AG04449 (cell line): ENCODE measurements at regions not wholly inside any gene's neighbourhood (a gene's known extent, or its start where the extent isn't known, plus 50 kb on each side); places are given as distances from the start of the nearest gene placed in this dataset.

ENCODE experiments used
- CTCF ChIA-PET: fragments of 350-600 bp; formaldehyde crosslinking; extraction: SDS; loops from one replicate; lab custom pipeline; 2021; ENCODE audit warnings: antibody characterized with exemption; lab: Yijun Ruan, JAX
- POLR2A ChIA-PET: fragments of 400-600, 350-600 bp; formaldehyde crosslinking; extraction: SDS; loops from one replicate; lab custom pipeline; 2020; ENCODE audit warnings: antibody characterized with exemption, inconsistent platforms; lab: Yijun Ruan, JAX
- DNase-seq: peaks from one replicate; pipeline ENCODE4 v3.0.0-alpha.2; 2010; ENCODE audit warnings: low read depth, low spot score
- H3K4me3 ChIP-seq: 2 replicates; pipeline ENCODE4 v1.5.1; 2011; ENCODE audit warnings: low read depth, mild to moderate bottlenecking, control low read depth, low read length
- TF ChIP-seq, protein P1 (sequence below): IDR thresholded peaks from one replicate; pipeline ENCODE4 v1.5.1; 2011; ENCODE audit warnings: mild to moderate bottlenecking, moderate library complexity, low read length, control low read depth, inconsistent platforms; ENCODE audit not compliant: insufficient read depth; ENCODE audit errors: missing control alignments

DNA sequence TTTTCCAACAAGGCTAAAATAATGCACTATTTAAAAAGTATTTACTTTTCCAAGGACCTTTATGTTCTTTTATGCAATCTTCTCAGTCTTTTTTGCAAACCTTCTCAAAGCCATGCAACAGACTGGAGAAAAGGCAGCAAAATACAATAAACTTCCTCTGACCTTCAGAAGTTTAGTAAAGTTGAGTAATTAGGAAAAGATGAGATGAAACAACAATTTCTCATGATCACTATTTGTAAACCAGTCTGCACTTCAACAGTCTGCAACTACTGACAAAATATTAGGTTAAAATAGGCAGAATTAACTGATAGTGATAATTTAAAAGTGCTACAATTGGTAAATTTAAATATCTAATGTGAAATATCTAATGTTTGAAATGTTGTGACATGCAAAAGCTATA lies 884.9 kb upstream of the PCDH10 start:
- H3K4me3 ChIP-seq, result no peak overlapping the region
- ChIA-PET POLR2A (no interaction called here), CTCF (interaction anchor here (0.6 kb wide), 1 partner anchor 1252 kb away, joined by 3 read pairs; no protein-coding TSS in a partner anchor)
- TF ChIP-seq, protein P1, sequence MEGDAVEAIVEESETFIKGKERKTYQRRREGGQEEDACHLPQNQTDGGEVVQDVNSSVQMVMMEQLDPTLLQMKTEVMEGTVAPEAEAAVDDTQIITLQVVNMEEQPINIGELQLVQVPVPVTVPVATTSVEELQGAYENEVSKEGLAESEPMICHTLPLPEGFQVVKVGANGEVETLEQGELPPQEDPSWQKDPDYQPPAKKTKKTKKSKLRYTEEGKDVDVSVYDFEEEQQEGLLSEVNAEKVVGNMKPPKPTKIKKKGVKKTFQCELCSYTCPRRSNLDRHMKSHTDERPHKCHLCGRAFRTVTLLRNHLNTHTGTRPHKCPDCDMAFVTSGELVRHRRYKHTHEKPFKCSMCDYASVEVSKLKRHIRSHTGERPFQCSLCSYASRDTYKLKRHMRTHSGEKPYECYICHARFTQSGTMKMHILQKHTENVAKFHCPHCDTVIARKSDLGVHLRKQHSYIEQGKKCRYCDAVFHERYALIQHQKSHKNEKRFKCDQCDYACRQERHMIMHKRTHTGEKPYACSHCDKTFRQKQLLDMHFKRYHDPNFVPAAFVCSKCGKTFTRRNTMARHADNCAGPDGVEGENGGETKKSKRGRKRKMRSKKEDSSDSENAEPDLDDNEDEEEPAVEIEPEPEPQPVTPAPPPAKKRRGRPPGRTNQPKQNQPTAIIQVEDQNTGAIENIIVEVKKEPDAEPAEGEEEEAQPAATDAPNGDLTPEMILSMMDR, result no peak
- no peak for DNase-seq

DNA sequence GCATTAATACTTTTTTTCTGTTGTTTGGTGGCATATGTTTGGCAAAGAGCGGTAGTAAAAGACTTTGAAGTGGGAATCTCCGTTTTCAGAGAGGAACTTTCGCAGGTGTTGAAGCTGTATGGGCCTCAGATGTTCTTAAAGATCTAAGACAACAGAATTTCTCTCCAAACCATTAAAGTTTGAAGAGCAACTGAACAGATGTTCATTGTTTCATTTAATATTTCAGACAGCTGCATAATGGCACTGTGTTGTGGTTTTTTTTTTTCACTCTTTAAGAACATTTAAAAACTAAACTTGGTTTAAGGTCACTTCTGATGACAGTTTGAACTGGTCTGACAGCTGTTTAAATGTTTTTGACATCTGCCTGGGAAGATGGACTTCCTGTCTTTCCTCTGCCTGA lies 882.7 kb upstream of the PCDH10 start:
- ChIA-PET POLR2A (no interaction called here), CTCF (no interaction called here)
- H3K4me3 ChIP-seq, result no peak overlapping the region
- no peak for DNase-seq
- TF ChIP-seq, protein P1, result no peak

DNA sequence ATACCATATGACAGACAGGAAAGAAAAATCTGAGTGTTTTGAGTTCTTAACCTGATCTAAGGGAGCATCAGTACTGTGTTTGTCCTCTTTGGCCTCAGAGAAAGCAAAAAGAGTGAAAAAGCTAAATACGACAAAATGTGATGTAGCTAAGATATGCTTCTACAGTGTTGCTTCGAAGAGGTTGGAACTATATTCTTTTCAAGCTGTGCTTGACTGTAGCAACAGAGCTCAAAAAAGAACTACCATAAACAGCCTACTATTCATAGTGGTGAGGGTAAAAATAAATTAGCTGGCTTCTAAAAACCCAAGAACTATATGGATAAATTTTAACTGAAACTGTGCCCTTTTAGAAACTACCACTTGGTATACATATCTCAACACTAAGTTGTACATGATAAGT lies 881.8 kb upstream of the PCDH10 start:
- POLR2A ChIA-PET, result no interaction called here
- CTCF ChIA-PET, result no interaction called here
- TF ChIP-seq, protein P1, result no peak
- H3K4me3 ChIP-seq, result no peak overlapping the region
- no peak for DNase-seq

DNA sequence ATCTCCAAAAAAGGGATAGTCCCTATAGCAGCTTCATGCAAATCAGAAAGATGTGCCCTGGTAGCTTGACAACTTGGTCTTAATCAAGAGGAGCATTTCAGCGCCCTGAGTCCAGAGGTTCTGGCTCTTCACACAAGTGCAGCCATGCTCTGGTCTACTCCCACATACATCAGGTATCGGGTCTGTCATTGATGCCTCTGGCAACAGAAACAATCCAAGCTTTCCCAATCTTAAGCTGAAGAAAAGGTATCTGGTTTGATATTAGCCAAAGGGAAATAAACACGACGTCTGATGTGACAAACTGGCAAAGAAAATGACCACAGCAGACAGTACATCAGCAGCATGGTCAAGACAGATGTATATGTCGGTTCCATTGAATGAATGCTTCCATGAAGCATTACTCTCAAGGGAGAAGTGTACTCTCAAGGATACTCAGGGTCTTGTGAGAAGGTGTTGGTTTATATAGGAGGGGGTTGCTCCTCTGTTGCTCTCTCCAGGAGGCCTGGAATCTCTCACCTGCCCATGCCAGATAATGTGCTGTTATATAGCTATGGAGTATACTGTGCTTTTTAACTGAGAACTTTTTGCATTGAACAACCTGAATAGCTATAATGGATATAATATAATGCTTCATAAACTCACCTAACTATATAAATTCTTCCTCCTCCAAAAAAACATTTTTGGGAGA lies 879.6 kb upstream of the PCDH10 start:
- no peak for DNase-seq
- ChIA-PET CTCF (no interaction called here), POLR2A (no interaction called here)
- no peak overlapping the region for H3K4me3 ChIP-seq
- TF ChIP-seq, protein P1, result no peak

DNA sequence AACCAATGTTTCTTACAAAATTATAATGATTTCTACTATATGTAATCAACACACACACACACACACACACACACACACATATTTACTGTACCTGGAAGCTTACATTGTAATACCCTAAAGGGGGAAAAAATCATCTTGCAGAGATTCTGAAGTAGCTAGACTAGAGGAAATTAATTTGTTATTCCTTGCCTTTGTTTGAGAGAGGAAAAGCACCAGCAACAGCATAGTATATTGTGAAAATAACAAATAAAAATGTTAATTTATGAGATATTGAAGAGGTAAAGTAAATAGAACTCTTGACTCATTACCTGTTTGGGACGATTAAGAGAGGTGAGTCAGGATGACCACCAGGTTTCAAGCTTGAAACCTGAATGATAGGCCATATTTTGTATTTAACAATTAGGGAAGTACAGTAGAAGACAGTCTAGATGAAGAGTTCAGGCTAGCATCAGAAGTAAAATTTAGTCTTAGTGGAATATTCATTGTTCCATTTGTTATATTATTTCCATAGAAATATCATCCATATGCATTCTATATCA lies 873.4 kb upstream of the PCDH10 start:
- no peak for DNase-seq
- ChIA-PET POLR2A (no interaction called here), CTCF (no interaction called here)
- no peak overlapping the region for H3K4me3 ChIP-seq
- TF ChIP-seq, protein P1, result no peak

DNA sequence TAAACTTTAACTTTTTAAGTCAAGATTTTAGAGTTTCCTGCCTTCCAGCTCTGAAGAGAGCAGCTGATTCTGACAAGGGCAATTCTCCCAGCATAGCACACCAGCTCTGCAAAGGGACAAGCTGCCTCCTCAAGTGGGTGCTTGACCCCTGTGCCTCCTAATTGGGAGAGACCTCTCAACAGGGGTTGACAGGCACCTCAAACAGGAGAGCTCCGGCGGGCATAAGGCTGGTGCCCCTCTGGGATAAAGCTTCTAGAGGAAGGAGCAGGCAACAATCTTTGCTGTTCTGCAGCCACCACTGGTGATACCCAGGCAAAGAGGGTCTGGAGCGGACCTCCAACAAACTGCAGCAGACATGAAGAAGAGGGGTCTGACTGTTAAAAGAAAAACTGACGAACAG lies 872.9 kb upstream of the PCDH10 start:
- no peak overlapping the region for H3K4me3 ChIP-seq
- TF ChIP-seq, protein P1, result no peak
- POLR2A ChIA-PET, result no interaction called here
- CTCF ChIA-PET, result no interaction called here
- no peak for DNase-seq
